CD4-positive, alpha-beta T cell (primary cell): ENCODE measurements at regions not wholly inside any gene's neighbourhood (a gene's known extent, or its start where the extent isn't known, plus 50 kb on each side); places are given as distances from the start of the nearest gene placed in this dataset.

ENCODE experiments used
- ATAC-seq: fragments of 200-7000 bp; cut with Tn5 transposase; one replicate; pipeline ENCODE4 v1.10.0; 2022; ENCODE audit warnings: mild to moderate bottlenecking; ENCODE audit not compliant: poor library complexity
- CTCF ChIA-PET: fragments of 350-600 bp; sonication (Branson Sonifier 250); formaldehyde crosslinking; loops from one replicate; lab custom pipeline; 2021; ENCODE audit warnings: antibody characterized with exemption, inconsistent platforms; lab: Charles Lee
- POLR2A ChIA-PET: fragments of 350-600 bp; sonication (Branson Sonifier 250); formaldehyde crosslinking; loops from one replicate; lab custom pipeline; 2021; ENCODE audit warnings: antibody characterized with exemption, inconsistent platforms; lab: Charles Lee
- DNase-seq, 14 experiments: peaks; one replicate each; pipeline ENCODE4 v3.0.0-alpha.2; 2013 to 2020; ENCODE audit warnings: mixed read lengths in 2 of 14
- H3K27ac ChIP-seq, 2 donors: one replicate each; pipeline versions ENCODE4 v1.5.1 to v1.7.0; 2013; ENCODE audit warnings: low read length in 2 of 2, low read depth in 1 of 2, mild to moderate bottlenecking in 1 of 2
- H3K27me3 ChIP-seq, 2 experiments: 1 replicate in 1 of 2; 2 replicates in 1 of 2; pipeline versions ENCODE4 v1.6.1 to v1.7.0; 2013; ENCODE audit warnings: low read length in 2 of 2, control low read depth in 1 of 2, mild to moderate bottlenecking in 1 of 2, moderate library complexity in 1 of 2; ENCODE audit not compliant: insufficient read depth in 2 of 2, control insufficient read depth in 1 of 2
- H3K36me3 ChIP-seq: one replicate; pipeline ENCODE4 v1.6.1; 2013; ENCODE audit warnings: low read length, control low read depth; ENCODE audit not compliant: insufficient read depth
- H3K4me1 ChIP-seq: one replicate; pipeline ENCODE4 v1.6.1; 2013; ENCODE audit warnings: low read length, control low read depth; ENCODE audit not compliant: insufficient read depth
- H3K4me3 ChIP-seq: one replicate; pipeline ENCODE4 v1.5.1; 2013; ENCODE audit warnings: mild to moderate bottlenecking, low read length, moderate library complexity
- H3K9me3 ChIP-seq, 2 experiments: 1 replicate in 1 of 2; 2 replicates in 1 of 2; pipeline versions ENCODE4 v1.6.1 to v1.7.0; 2013; ENCODE audit warnings: low read length in 2 of 2, mild to moderate bottlenecking in 2 of 2, control low read depth in 1 of 2, moderate library complexity in 1 of 2; ENCODE audit not compliant: control insufficient read depth in 1 of 2, insufficient read depth in 1 of 2
- H3K27ac Mint-ChIP-seq: one replicate; pipeline ENCODE4 v1.8.0; 2020; ENCODE audit warnings: mixed read lengths
- H3K27me3 Mint-ChIP-seq: one replicate; pipeline ENCODE4 v1.8.0; 2021; ENCODE audit warnings: mixed read lengths
- H3K36me3 Mint-ChIP-seq: one replicate; pipeline ENCODE4 v1.8.0; 2021; ENCODE audit warnings: low read depth, mixed read lengths
- H3K4me1 Mint-ChIP-seq: one replicate; pipeline ENCODE4 v1.8.0; 2021; ENCODE audit warnings: low read depth, mixed read lengths
- H3K4me3 Mint-ChIP-seq: one replicate; pipeline ENCODE4 v1.8.0; 2020; ENCODE audit warnings: mild to moderate bottlenecking, mixed read lengths
- H3K9me3 Mint-ChIP-seq: one replicate; pipeline ENCODE4 v1.8.0; 2020; ENCODE audit warnings: mixed read lengths
- CTCF ChIP-seq: fragments of 200-600 bp; IDR thresholded peaks from one replicate; pipeline ENCODE4 v1.8.0; 2022; ENCODE audit warnings: antibody characterized with exemption, mild to moderate bottlenecking
- intact Hi-C, 2 experiments: fragments of 100-400 bp; cut with DNase I in 1 of 2; cut with micrococcal nuclease in 1 of 2; formaldehyde crosslinking; loops; one replicate each; pipeline versions ENCODE4 v1.15.1 to v1.9.0; 2023 to 2025; cut with DNase I, micrococcal nuclease

- no peak for DNase-seq
- POLR2A ChIA-PET = no interaction called here
- no peak for TF ChIP-seq CTCF
Measured at GRCh38 chr15:81728726-81729125, 317.1 kb downstream of the MEX3B start.

GRCh38 chr15:81725590-81725989, 320.2 kb downstream of the MEX3B start:
- POLR2A ChIA-PET = no interaction called here
- no peak overlapping the region for H3K4me3 ChIP-seq
- H3K36me3 Mint-ChIP-seq = no peaks in the 10 kb centered on the region

More at GRCh38 chr15:81728726-81729125, 317.1 kb downstream of the MEX3B start:
- Mint-ChIP-seq H3K4me1 (no peaks in the 10 kb centered on the region), H3K9me3 (no peaks in the 10 kb centered on the region), H3K36me3 (no peaks in the 10 kb centered on the region), H3K4me3 (no peak overlapping the region), H3K27ac (no peak overlapping the region), H3K27me3 (peaks cover 6% of the 10 kb centered on the region)
- CTCF ChIA-PET = no interaction called here
- no peak for ATAC-seq
- intact Hi-C loops = no loop called here
- H3K27me3 ChIP-seq = no peaks in the 10 kb centered on the region
- H3K4me1 ChIP-seq = no peaks in the 10 kb centered on the region
- H3K9me3 ChIP-seq = no peaks in the 10 kb centered on the region
- H3K36me3 ChIP-seq = no peaks in the 10 kb centered on the region
- H3K27ac ChIP-seq = no peak overlapping the region
- H3K4me3 ChIP-seq = no peak overlapping the region

GRCh38 chr15:81724536-81724935, 321.3 kb downstream of the MEX3B start:
- peaks cover 6% of the 10 kb centered on the region for H3K27me3 Mint-ChIP-seq
- no peaks in the 10 kb centered on the region for H3K4me1 Mint-ChIP-seq
- Histone ChIP-seq H3K27ac (no peak overlapping the region), H3K27me3 (no peaks in the 10 kb centered on the region), H3K36me3 (no peaks in the 10 kb centered on the region), H3K9me3 (no peaks in the 10 kb centered on the region), H3K4me1 (no peaks in the 10 kb centered on the region), H3K4me3 (no peak overlapping the region)
- H3K27ac Mint-ChIP-seq = no peak overlapping the region
- ChIA-PET CTCF (no interaction called here), POLR2A (no interaction called here)
- H3K36me3 Mint-ChIP-seq = no peaks in the 10 kb centered on the region
- H3K4me3 Mint-ChIP-seq = no peak overlapping the region
- intact Hi-C loops = no loop called here
- H3K9me3 Mint-ChIP-seq = peaks cover 2% of the 10 kb centered on the region
- DNase-seq (no peak), ATAC-seq (no peak)
- no peak for TF ChIP-seq CTCF

More at GRCh38 chr15:81725590-81725989, 320.2 kb downstream of the MEX3B start:
- Mint-ChIP-seq H3K27ac (no peak overlapping the region), H3K4me3 (no peak overlapping the region), H3K27me3 (peaks cover 6% of the 10 kb centered on the region), H3K4me1 (no peaks in the 10 kb centered on the region), H3K9me3 (peaks cover 2% of the 10 kb centered on the region)
- Histone ChIP-seq H3K36me3 (no peaks in the 10 kb centered on the region), H3K4me1 (no peaks in the 10 kb centered on the region), H3K27me3 (no peaks in the 10 kb centered on the region), H3K27ac (no peak overlapping the region), H3K9me3 (no peaks in the 10 kb centered on the region)
- ATAC-seq = no peak
- no peak for DNase-seq
- intact Hi-C loops = no loop called here
- no peak for TF ChIP-seq CTCF
- CTCF ChIA-PET = no interaction called here
